ENCODE measurements at regions not wholly inside any gene's neighbourhood (a gene's known extent, or its start where the extent isn't known, plus 50 kb on each side); places are given as distances from the start of the nearest gene placed in this dataset.

GRCh38 chr5:2052687-2053086 is 170.0 kb upstream of the IRX4 start:
- FAIRE-seq (no peak), ATAC-seq (no peak), DNase-seq (no peak)
- intact Hi-C loops (cut with DNase I): no loop called here
- Histone ChIP-seq H3K27ac (no peak overlapping the region), H3K9me3 (no peaks in the 10 kb centered on the region), H3K4me3 (no peak overlapping the region), H3K4me1 (no peaks in the 10 kb centered on the region), H3K27me3 (no peaks in the 10 kb centered on the region), H3K36me3 (no peaks in the 10 kb centered on the region)
- TF ChIP-seq, protein P1, sequence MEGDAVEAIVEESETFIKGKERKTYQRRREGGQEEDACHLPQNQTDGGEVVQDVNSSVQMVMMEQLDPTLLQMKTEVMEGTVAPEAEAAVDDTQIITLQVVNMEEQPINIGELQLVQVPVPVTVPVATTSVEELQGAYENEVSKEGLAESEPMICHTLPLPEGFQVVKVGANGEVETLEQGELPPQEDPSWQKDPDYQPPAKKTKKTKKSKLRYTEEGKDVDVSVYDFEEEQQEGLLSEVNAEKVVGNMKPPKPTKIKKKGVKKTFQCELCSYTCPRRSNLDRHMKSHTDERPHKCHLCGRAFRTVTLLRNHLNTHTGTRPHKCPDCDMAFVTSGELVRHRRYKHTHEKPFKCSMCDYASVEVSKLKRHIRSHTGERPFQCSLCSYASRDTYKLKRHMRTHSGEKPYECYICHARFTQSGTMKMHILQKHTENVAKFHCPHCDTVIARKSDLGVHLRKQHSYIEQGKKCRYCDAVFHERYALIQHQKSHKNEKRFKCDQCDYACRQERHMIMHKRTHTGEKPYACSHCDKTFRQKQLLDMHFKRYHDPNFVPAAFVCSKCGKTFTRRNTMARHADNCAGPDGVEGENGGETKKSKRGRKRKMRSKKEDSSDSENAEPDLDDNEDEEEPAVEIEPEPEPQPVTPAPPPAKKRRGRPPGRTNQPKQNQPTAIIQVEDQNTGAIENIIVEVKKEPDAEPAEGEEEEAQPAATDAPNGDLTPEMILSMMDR (IDR thresholded peaks at IDR 0.05): no peak
- WGBS, 2 donors: 86% methylated on average over 13 of the region's 13 CpGs

- Histone ChIP-seq H3K9me3 (no peaks in the 10 kb centered on the region), H3K4me1 (no peaks in the 10 kb centered on the region), H3K4me3 (no peak overlapping the region), H3K27me3 (no peaks in the 10 kb centered on the region), H3K36me3 (no peaks in the 10 kb centered on the region), H3K27ac (no peak overlapping the region)
- TF ChIP-seq, protein P1 (IDR thresholded peaks at IDR 0.05): no peak
- ATAC-seq (no peak), FAIRE-seq (no peak), DNase-seq (no peak)
- intact Hi-C loops (cut with DNase I): loop anchor here in 1 of 3 donors (10.0 kb wide), 1 partner anchor 385 kb away; no protein-coding TSS in a partner anchor
- WGBS, 2 donors: 40 to 53% methylated on average over 2 of the region's 2 CpGs
Measured at GRCh38 chr5:2049876-2050275, 167.2 kb upstream of the IRX4 start.

- no peaks in the 10 kb centered on the region for H3K9me3 ChIP-seq
- intact Hi-C loops (cut with DNase I): loop anchor here in 1 of 3 donors (10.0 kb wide), 1 partner anchor 384 kb away; no protein-coding TSS in a partner anchor
- ATAC-seq (no peak), FAIRE-seq (no peak), DNase-seq (no peak)
- 53 to 62% methylated on average over 9 of the region's 9 CpGs for WGBS, 2 donors
- no peaks in the 10 kb centered on the region for H3K4me1 ChIP-seq
- H3K36me3 ChIP-seq: no peaks in the 10 kb centered on the region
- no peak overlapping the region for H3K4me3 ChIP-seq
- TF ChIP-seq, protein P1 (IDR thresholded peaks at IDR 0.05): no peak
- no peaks in the 10 kb centered on the region for H3K27me3 ChIP-seq
- H3K27ac ChIP-seq: no peak overlapping the region
Measured at GRCh38 chr5:2048664-2049063, 165.9 kb upstream of the IRX4 start.

DNA sequence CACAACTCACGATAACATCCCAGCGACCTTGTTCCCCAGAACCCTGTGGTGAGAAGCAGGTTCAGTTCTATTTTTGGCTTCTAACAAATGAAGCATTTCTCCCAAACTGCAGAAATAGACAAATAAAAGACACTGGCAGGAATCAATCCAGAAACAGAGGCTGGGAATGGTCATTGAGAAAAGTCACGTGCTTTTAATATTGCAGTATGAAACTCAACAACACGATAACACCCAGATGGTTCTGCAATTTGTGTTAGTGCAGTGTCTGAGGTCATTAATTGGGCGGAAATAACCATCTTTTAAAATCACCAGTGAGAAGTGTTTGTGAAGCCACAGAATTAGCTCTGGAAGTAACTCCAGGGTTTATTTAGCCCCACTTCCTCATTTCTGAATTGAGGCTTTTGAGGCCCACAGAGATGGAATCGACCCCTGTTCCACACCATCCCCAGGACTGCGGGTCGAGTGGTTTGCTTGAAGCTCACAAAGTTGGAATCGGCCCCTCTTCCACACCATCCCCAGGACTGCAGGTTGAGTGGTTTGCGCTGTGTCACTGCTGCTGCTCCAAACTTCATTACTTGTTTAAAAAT is 164.7 kb upstream of the IRX4 start:
- Histone ChIP-seq H3K27ac (no peak overlapping the region), H3K27me3 (no peaks in the 10 kb centered on the region), H3K9me3 (no peaks in the 10 kb centered on the region), H3K36me3 (no peaks in the 10 kb centered on the region), H3K4me3 (no peak overlapping the region), H3K4me1 (no peaks in the 10 kb centered on the region)
- ATAC-seq: no peak
- FAIRE-seq: no peak
- whole genome bisulfite sequencing, 2 donors: 70 to 72% methylated on average over 10 of the region's 10 CpGs
- intact Hi-C loops (cut with DNase I): loop anchor here in 1 of 3 donors (10.0 kb wide), 1 partner anchor 383 kb away; no protein-coding TSS in a partner anchor
- TF ChIP-seq, protein P1 (IDR thresholded peaks at IDR 0.05): no peak
- DNase-seq: no peak

DNA sequence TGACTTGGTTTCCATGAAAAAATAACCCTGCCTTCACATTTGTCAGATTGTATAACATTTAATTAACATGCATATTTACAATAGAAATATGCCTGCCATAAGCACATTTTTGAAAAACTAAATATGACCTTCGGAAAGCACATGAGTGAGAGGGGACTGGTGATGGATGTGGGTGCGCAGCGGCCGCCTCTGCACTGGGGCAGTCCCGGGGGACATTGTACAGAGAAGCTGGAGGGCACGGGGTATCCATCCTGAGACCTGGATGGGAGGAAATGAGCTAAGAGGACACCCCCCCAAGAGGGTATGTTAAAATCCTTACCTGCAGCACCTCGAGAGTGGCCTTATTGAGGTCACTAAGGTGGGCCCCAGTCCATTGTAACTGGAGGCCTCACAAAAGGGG is 161.3 kb upstream of the IRX4 start:
- Histone ChIP-seq H3K4me3 (no peak overlapping the region), H3K27me3 (no peaks in the 10 kb centered on the region), H3K9me3 (no peaks in the 10 kb centered on the region), H3K27ac (no peak overlapping the region), H3K36me3 (no peaks in the 10 kb centered on the region), H3K4me1 (no peaks in the 10 kb centered on the region)
- DNase-seq: no peak
- TF ChIP-seq, protein P1 (IDR thresholded peaks at IDR 0.05): no peak
- no peak for ATAC-seq
- intact Hi-C loops (cut with DNase I): loop anchor here in 1 of 3 donors (10.0 kb wide), 1 partner anchor 379 kb away; no protein-coding TSS in a partner anchor
- 81 to 83% methylated on average over 7 of the region's 7 CpGs for WGBS, 2 donors
- no peak for FAIRE-seq
